ENCODE measurements at regions not wholly inside any gene's neighbourhood (a gene's known extent, or its start where the extent isn't known, plus 50 kb on each side); places are given as distances from the start of the nearest gene placed in this dataset.
"Not testable (repeated sequence)": the region's sequence is repeated elsewhere in the genome, so short reads cannot be mapped to it uniquely, and the experiment has no call there.

DNA sequence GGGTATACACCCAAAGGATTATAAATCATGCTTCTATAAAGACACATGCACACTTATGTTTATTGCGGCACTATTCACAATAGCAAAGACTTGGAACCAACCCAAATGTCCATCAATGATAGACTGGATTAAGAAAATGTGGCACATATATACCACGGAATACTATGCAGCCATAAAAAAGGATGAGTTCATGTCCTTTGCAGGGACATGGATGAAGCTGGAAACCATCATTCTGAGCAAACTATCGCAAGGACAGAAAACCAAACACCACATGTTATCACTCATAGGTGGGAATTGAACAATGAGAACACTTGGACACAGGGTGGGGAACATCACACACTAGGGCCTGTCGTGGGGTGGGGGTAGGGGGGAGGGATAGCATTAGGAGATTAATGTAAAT, 51.1 kb upstream of the VPREB1 start:
- TF ChIP-seq POLR2A (IDR thresholded peaks at IDR 0.05); EP300 (IDR thresholded peaks at IDR 0.05; ENCODE audit: low read depth); POLR2AphosphoS5 (IDR thresholded peaks at IDR 0.05): not testable (repeated sequence)
- TF ChIP-seq, protein P1, sequence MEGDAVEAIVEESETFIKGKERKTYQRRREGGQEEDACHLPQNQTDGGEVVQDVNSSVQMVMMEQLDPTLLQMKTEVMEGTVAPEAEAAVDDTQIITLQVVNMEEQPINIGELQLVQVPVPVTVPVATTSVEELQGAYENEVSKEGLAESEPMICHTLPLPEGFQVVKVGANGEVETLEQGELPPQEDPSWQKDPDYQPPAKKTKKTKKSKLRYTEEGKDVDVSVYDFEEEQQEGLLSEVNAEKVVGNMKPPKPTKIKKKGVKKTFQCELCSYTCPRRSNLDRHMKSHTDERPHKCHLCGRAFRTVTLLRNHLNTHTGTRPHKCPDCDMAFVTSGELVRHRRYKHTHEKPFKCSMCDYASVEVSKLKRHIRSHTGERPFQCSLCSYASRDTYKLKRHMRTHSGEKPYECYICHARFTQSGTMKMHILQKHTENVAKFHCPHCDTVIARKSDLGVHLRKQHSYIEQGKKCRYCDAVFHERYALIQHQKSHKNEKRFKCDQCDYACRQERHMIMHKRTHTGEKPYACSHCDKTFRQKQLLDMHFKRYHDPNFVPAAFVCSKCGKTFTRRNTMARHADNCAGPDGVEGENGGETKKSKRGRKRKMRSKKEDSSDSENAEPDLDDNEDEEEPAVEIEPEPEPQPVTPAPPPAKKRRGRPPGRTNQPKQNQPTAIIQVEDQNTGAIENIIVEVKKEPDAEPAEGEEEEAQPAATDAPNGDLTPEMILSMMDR (IDR thresholded peaks at IDR 0.05), result not testable (repeated sequence)
